ENCODE measurements at regions not wholly inside any gene's neighbourhood (a gene's known extent, or its start where the extent isn't known, plus 50 kb on each side); places are given as distances from the start of the nearest gene placed in this dataset.

DNA sequence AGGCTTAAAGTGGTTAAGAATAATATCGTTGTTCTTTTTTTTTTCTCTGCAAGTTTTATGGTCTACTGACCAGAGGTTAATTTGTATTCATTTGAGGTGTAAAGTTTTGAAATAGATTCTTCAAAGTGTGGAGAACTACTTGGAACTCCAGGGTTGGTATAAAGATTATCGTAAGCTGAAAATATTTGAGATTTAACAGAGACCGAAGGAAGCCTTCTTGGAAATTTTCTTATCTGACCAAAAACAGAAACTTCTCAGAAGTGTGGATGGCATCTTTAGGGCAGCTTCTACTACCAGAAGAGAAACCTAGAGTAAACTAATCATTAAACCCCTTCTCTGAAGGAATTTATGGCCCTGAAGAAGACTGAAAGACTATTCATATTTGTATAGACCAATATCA lies 206.8 kb upstream of the MON1B start:
- Histone ChIP-seq H3K27me3 (ENCODE audit: low read length) (no peaks in the 10 kb centered on the region), H3K9me2 (replicated peaks; ENCODE audit: insufficient read depth, low read length) (no peaks in the 10 kb centered on the region), H3K9me3 (ENCODE audit: insufficient read depth, low read length) (no peaks in the 10 kb centered on the region), H3F3A (ENCODE audit: insufficient read depth) (no peaks in the 10 kb centered on the region), H2AFZ (ENCODE audit: low read depth, low read length, severe bottlenecking) (no peak overlapping the region), H4K20me1 (ENCODE audit: low read depth, low read length) (no peaks in the 10 kb centered on the region), H3K27ac (ENCODE audit: low read depth, low read length) (no peak overlapping the region), H3K79me2 (ENCODE audit: insufficient read depth, low read length) (no peaks in the 10 kb centered on the region), H3K4me3 (ENCODE audit: insufficient read depth, low read length, poor library complexity, severe bottlenecking) (no peak overlapping the region), H3K9ac (ENCODE audit: low read length) (no peak overlapping the region), H3K36me3 (ENCODE audit: low read length) (no peaks in the 10 kb centered on the region), H3K4me2 (ENCODE audit: low read depth, low read length, poor library complexity, severe bottlenecking) (no peak overlapping the region)
- TF ChIP-seq CTCF (IDR thresholded peaks at IDR 0.05; ENCODE audit: insufficient read depth, low read length, poor library complexity, severe bottlenecking) (no peak), EZH2phosphoT487 (conservative IDR thresholded peaks at IDR 0.05; ENCODE audit: low read length) (no peak)

DNA sequence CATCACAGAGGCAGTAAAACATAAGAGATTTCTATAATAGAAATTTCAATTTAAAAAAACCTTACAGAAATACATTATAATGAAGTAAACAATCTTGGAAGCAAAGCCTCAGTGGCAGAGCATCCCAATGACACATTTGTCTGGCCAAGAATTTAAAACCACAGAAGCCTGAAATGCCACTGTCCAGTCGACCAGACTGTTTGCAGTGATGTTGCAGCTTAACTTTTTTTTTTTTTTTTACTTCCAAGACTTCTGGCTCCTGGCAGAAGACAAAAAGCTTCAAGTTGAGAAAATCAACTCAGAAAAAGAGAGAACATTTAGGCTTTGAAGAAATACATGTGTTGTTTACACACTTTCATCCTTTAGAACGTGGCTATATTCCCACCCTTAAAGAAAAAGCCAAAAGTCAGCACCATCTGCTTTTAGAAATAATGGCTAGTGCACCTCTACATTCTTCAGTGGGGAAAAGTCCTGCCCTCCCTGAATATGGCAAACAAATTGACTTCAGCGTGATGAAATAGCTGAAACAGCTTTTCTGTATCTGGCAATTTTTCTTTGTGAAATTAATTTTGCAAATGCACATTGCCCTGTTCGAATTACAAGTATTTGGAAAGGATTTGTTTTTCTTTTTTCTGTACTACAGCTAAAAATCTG lies 205.5 kb upstream of the MON1B start:
- no peak overlapping the region for H3K4me2 ChIP-seq (ENCODE audit: low read depth, low read length, poor library complexity, severe bottlenecking)
- H3F3A ChIP-seq (ENCODE audit: insufficient read depth): no peaks in the 10 kb centered on the region
- no peaks in the 10 kb centered on the region for H3K9me2 ChIP-seq (replicated peaks; ENCODE audit: insufficient read depth, low read length)
- H3K9ac ChIP-seq (ENCODE audit: low read length): no peak overlapping the region
- H2AFZ ChIP-seq (ENCODE audit: low read depth, low read length, severe bottlenecking): no peak overlapping the region
- H4K20me1 ChIP-seq (ENCODE audit: low read depth, low read length): no peaks in the 10 kb centered on the region
- TF ChIP-seq CTCF (IDR thresholded peaks at IDR 0.05; ENCODE audit: insufficient read depth, low read length, poor library complexity, severe bottlenecking) (no peak), EZH2phosphoT487 (conservative IDR thresholded peaks at IDR 0.05; ENCODE audit: low read length) (no peak)
- no peaks in the 10 kb centered on the region for H3K27me3 ChIP-seq (ENCODE audit: low read length)
- H3K36me3 ChIP-seq (ENCODE audit: low read length): no peaks in the 10 kb centered on the region
- no peaks in the 10 kb centered on the region for H3K79me2 ChIP-seq (ENCODE audit: insufficient read depth, low read length)
- no peak overlapping the region for H3K4me3 ChIP-seq (ENCODE audit: insufficient read depth, low read length, poor library complexity, severe bottlenecking)
- H3K27ac ChIP-seq (ENCODE audit: low read depth, low read length): no peak overlapping the region
- H3K9me3 ChIP-seq (ENCODE audit: insufficient read depth, low read length): no peaks in the 10 kb centered on the region

- Histone ChIP-seq H3K9me3 (ENCODE audit: insufficient read depth, low read length) (no peaks in the 10 kb centered on the region), H3K36me3 (ENCODE audit: low read length) (no peaks in the 10 kb centered on the region), H3K27ac (ENCODE audit: low read depth, low read length) (no peak overlapping the region), H2AFZ (ENCODE audit: low read depth, low read length, severe bottlenecking) (no peak overlapping the region), H3F3A (ENCODE audit: insufficient read depth) (no peaks in the 10 kb centered on the region), H3K9me2 (replicated peaks; ENCODE audit: insufficient read depth, low read length) (no peaks in the 10 kb centered on the region), H3K79me2 (ENCODE audit: insufficient read depth, low read length) (no peaks in the 10 kb centered on the region), H3K9ac (ENCODE audit: low read length) (no peak overlapping the region), H3K4me3 (ENCODE audit: insufficient read depth, low read length, poor library complexity, severe bottlenecking) (no peak overlapping the region), H3K27me3 (ENCODE audit: low read length) (no peaks in the 10 kb centered on the region), H4K20me1 (ENCODE audit: low read depth, low read length) (no peaks in the 10 kb centered on the region), H3K4me2 (ENCODE audit: low read depth, low read length, poor library complexity, severe bottlenecking) (no peak overlapping the region)
- TF ChIP-seq CTCF (IDR thresholded peaks at IDR 0.05; ENCODE audit: insufficient read depth, low read length, poor library complexity, severe bottlenecking) (no peak), EZH2phosphoT487 (conservative IDR thresholded peaks at IDR 0.05; ENCODE audit: low read length) (no peak)
Measured at GRCh38 chr16:76988526-76988925, 202.5 kb upstream of the MON1B start.

Measured in SU-DHL-6 (cell line).